PC-9 (cell line): ENCODE measurements at regions not wholly inside any gene's neighbourhood (a gene's known extent, or its start where the extent isn't known, plus 50 kb on each side); places are given as distances from the start of the nearest gene placed in this dataset.

Source experiments
- BruUV-seq: library from RNA; stranded (reverse); fragments of 400-500 nt; replicated peaks from 2 replicates; lab custom pipeline; 2021; lab: Mats Ljungman, UMichigan
- CTCF ChIA-PET: fragments of 300-600 bp; sonication (Branson Sonifier 250); formaldehyde crosslinking; loops from one replicate; lab custom pipeline; 2022; ENCODE audit warnings: antibody characterized with exemption; lab: Charles Lee
- POLR2A ChIA-PET: fragments of 300-600 bp; sonication (Branson Sonifier 250); formaldehyde crosslinking; loops from one replicate; lab custom pipeline; 2022; ENCODE audit warnings: antibody characterized with exemption; ENCODE audit not compliant: unreplicated experiment; lab: Charles Lee
- DNase-seq, 2 experiments: peaks; one replicate each; pipeline versions ENCODE4 v3.0.0 to v3.0.0-alpha.2; 2015 to 2022; ENCODE audit warnings: mixed read lengths in 1 of 2
- H2AFZ ChIP-seq: fragments of 200-600 bp; sonication (generic); 2 replicates; pipeline ENCODE4 v1.8.1; 2017; ENCODE audit warnings: antibody characterized with exemption
- H3F3A ChIP-seq: fragments of 200-600 bp; sonication (generic); 2 replicates; pipeline ENCODE4 v1.8.1; 2017; ENCODE audit warnings: antibody characterized with exemption, mild to moderate bottlenecking, low read depth; ENCODE audit not compliant: insufficient read depth
- H3K27ac ChIP-seq: fragments of 200-600 bp; sonication (generic); 2 replicates; pipeline ENCODE4 v1.6.1; 2016; ENCODE audit warnings: mixed run types
- H3K27me3 ChIP-seq: fragments of 200-600 bp; sonication (generic); 2 replicates; pipeline ENCODE4 v1.6.1; 2016; ENCODE audit warnings: low read depth, mixed run types; ENCODE audit not compliant: insufficient read depth
- H3K36me3 ChIP-seq: fragments of 200-600 bp; sonication (generic); 2 replicates; pipeline ENCODE4 v1.6.1; 2016; ENCODE audit warnings: low read depth, mixed run types
- H3K4me1 ChIP-seq: fragments of 200-600 bp; sonication (generic); replicated peaks from 2 replicates; pipeline ENCODE4 v1.6.1; 2016; ENCODE audit warnings: mixed run types; ENCODE audit not compliant: insufficient read depth
- H3K4me2 ChIP-seq: fragments of 200-600 bp; sonication (generic); 2 replicates; pipeline ENCODE4 v1.6.1; 2017; ENCODE audit warnings: mixed run types
- H3K4me3 ChIP-seq: fragments of 200-600 bp; sonication (generic); 2 replicates; pipeline ENCODE4 v1.6.1; 2016; ENCODE audit warnings: mixed run types
- H3K79me2 ChIP-seq: fragments of 200-600 bp; sonication (generic); 2 replicates; pipeline ENCODE4 v1.6.1; 2017; ENCODE audit warnings: low read depth, mixed run types
- H3K9me2 ChIP-seq: fragments of 200-600 bp; sonication (generic); 2 replicates; pipeline ENCODE4 v1.8.1; 2017; ENCODE audit warnings: mild to moderate bottlenecking; ENCODE audit not compliant: insufficient read depth
- H3K9me3 ChIP-seq: fragments of 200-600 bp; sonication (generic); 2 replicates; pipeline ENCODE4 v1.8.1; 2016; ENCODE audit warnings: low read depth; ENCODE audit not compliant: insufficient read depth
- H4K20me1 ChIP-seq: fragments of 200-600 bp; sonication (generic); 2 replicates; pipeline ENCODE4 v1.8.1; 2017; ENCODE audit not compliant: insufficient read depth
- CTCF ChIP-seq: fragments of 200-600 bp; sonication (generic); conservative IDR thresholded peaks from 2 replicates; pipeline ENCODE4 v1.6.1; 2017; ENCODE audit warnings: mixed run types, antibody characterized with exemption, mild to moderate bottlenecking, moderate library complexity
- EZH2 ChIP-seq: fragments of 200-600 bp; sonication (generic); IDR thresholded peaks from 2 replicates; pipeline ENCODE4 v1.8.0; 2017; ENCODE audit warnings: antibody characterized with exemption, low read depth
- intact Hi-C: fragments of 100-400 bp; cut with micrococcal nuclease; formaldehyde crosslinking; loops from one replicate; pipeline ENCODE4 v1.10.0; 2022; ENCODE audit not compliant: unreplicated experiment

- Histone ChIP-seq H2AFZ (no peak overlapping the region), H3K9me2 (no peaks in the 10 kb centered on the region; the same call in 1 of the 2 replicates), H3K4me3 (no peak overlapping the region), H3K36me3 (no peaks in the 10 kb centered on the region), H3K4me1 (peaks cover 19% of the 10 kb centered on the region), H3K27me3 (no peaks in the 10 kb centered on the region), H3K9me3 (peaks cover 16% of the 10 kb centered on the region), H3K27ac (no peak overlapping the region), H3K4me2 (no peak overlapping the region), H4K20me1 (no peaks in the 10 kb centered on the region), H3F3A (peaks cover 18% of the 10 kb centered on the region), H3K79me2 (no peaks in the 10 kb centered on the region)
- no peak for DNase-seq
- BruUV-seq, result no TSS peak
- ChIA-PET POLR2A (no interaction called here), CTCF (no interaction called here)
- TF ChIP-seq CTCF, result no peak
- TF ChIP-seq EZH2, result no peak
- intact Hi-C loops, result no loop called here
These were observed 74.6 kb upstream of the EGFR start for GRCh38 chr7:54944179-54944578.

GRCh38 chr7:54946271-54946670 is 72.5 kb upstream of the EGFR start:
- Histone ChIP-seq H3K4me1 (peaks cover 19% of the 10 kb centered on the region), H3K27me3 (no peaks in the 10 kb centered on the region), H3K36me3 (no peaks in the 10 kb centered on the region), H3K4me3 (no peak overlapping the region), H3K9me3 (peaks cover 15% of the 10 kb centered on the region), H3K9me2 (no peaks in the 10 kb centered on the region), H3F3A (peaks cover 18% of the 10 kb centered on the region), H2AFZ (no peak overlapping the region), H3K79me2 (no peaks in the 10 kb centered on the region), H3K27ac (peak overlapping the region; percentile 44), H3K4me2 (peak overlapping the region; percentile 17), H4K20me1 (no peaks in the 10 kb centered on the region)
- ChIA-PET POLR2A (interaction anchor here (0.5 to 1.1 kb wide), 8 partner anchors 15 to 187 kb away, joined by 3 to 10 read pairs (median 5); partner anchors contain the start of gene SEC61G), CTCF (interaction anchor here (0.5 to 1.0 kb wide), 3 partner anchors 39 to 308 kb away, joined by 3 read pairs; no protein-coding TSS in a partner anchor)
- DNase-seq, result peak in 1 of 2 experiments; percentile 97
- intact Hi-C loops, result loop anchor here (1.0 kb wide), 1 partner anchor 21 kb away; no protein-coding TSS in a partner anchor
- BruUV-seq, result no TSS peak
- TF ChIP-seq CTCF (no peak), EZH2 (no peak)

GRCh38 chr7:54946764-54947163 is 72.1 kb upstream of the EGFR start:
- Histone ChIP-seq H3K36me3 (no peaks in the 10 kb centered on the region), H3K79me2 (no peaks in the 10 kb centered on the region), H3K9me3 (peaks cover 20% of the 10 kb centered on the region), H3K4me3 (no peak overlapping the region), H2AFZ (no peak overlapping the region), H3K9me2 (no peaks in the 10 kb centered on the region), H3F3A (peaks cover 18% of the 10 kb centered on the region), H3K27ac (peak overlapping the region; percentile 44), H4K20me1 (no peaks in the 10 kb centered on the region), H3K27me3 (no peaks in the 10 kb centered on the region), H3K4me2 (peak overlapping the region; percentile 17), H3K4me1 (peaks cover 19% of the 10 kb centered on the region)
- CTCF ChIA-PET, result interaction anchor here (0.5 to 1.0 kb wide), 3 partner anchors 39 to 307 kb away, joined by 3 read pairs; no protein-coding TSS in a partner anchor
- peak; percentile 48 to 88 for DNase-seq
- POLR2A ChIA-PET, result interaction anchor here (0.5 to 1.1 kb wide), 9 partner anchors 15 to 188 kb away, joined by 3 to 10 read pairs (median 4); partner anchors contain the start of gene SEC61G
- BruUV-seq, result no TSS peak
- TF ChIP-seq CTCF (no peak), EZH2 (no peak)
- intact Hi-C loops, result loop anchor here (1.0 kb wide), 1 partner anchor 21 kb away; no protein-coding TSS in a partner anchor
